ENCODE measurements at regions not wholly inside any gene's neighbourhood (a gene's known extent, or its start where the extent isn't known, plus 50 kb on each side); places are given as distances from the start of the nearest gene placed in this dataset.

- TF ChIP-seq CTCF (IDR thresholded peaks at IDR 0.05): no peak
- TF ChIP-seq EZH2 (IDR thresholded peaks at IDR 0.05): no peak
- no peak for TF ChIP-seq EZH2phosphoT487 (IDR thresholded peaks at IDR 0.05)
Observed at GRCh38 chr12:127245009-127245408, 1022.0 kb upstream of the TMEM132C start.
